ENCODE measurements at regions not wholly inside any gene's neighbourhood (a gene's known extent, or its start where the extent isn't known, plus 50 kb on each side); places are given as distances from the start of the nearest gene placed in this dataset.

GRCh38 chr5:114060866-114061265 lies 301.0 kb upstream of the KCNN2 start:
- H3K79me2 ChIP-seq (ENCODE audit: insufficient read depth, low read length) = no peaks in the 10 kb centered on the region
- no peak overlapping the region for H2AFZ ChIP-seq (ENCODE audit: low read depth, low read length, severe bottlenecking)
- H3K4me3 ChIP-seq (ENCODE audit: insufficient read depth, low read length, poor library complexity, severe bottlenecking) = no peak overlapping the region
- H3K9ac ChIP-seq (ENCODE audit: low read length) = no peak overlapping the region
- H3K36me3 ChIP-seq (ENCODE audit: low read length) = no peaks in the 10 kb centered on the region
- H3K9me3 ChIP-seq (ENCODE audit: insufficient read depth, low read length) = no peaks in the 10 kb centered on the region
- H3K27ac ChIP-seq (ENCODE audit: low read depth, low read length) = no peak overlapping the region
- no peak overlapping the region for H3K4me2 ChIP-seq (ENCODE audit: low read depth, low read length, poor library complexity, severe bottlenecking)
- TF ChIP-seq CTCF (IDR thresholded peaks at IDR 0.05; ENCODE audit: insufficient read depth, low read length, poor library complexity, severe bottlenecking) (no peak), EZH2phosphoT487 (conservative IDR thresholded peaks at IDR 0.05; ENCODE audit: low read length) (no peak)
- no peaks in the 10 kb centered on the region for H3K27me3 ChIP-seq (ENCODE audit: low read length)
- no peaks in the 10 kb centered on the region for H3K9me2 ChIP-seq (replicated peaks; ENCODE audit: insufficient read depth, low read length)
- H3F3A ChIP-seq (ENCODE audit: insufficient read depth) = no peaks in the 10 kb centered on the region
- no peaks in the 10 kb centered on the region for H4K20me1 ChIP-seq (ENCODE audit: low read depth, low read length)

- no peak overlapping the region for H3K9ac ChIP-seq (ENCODE audit: low read length)
- H3K79me2 ChIP-seq (ENCODE audit: insufficient read depth, low read length) = no peaks in the 10 kb centered on the region
- H3K27ac ChIP-seq (ENCODE audit: low read depth, low read length) = no peak overlapping the region
- H3K36me3 ChIP-seq (ENCODE audit: low read length) = no peaks in the 10 kb centered on the region
- H4K20me1 ChIP-seq (ENCODE audit: low read depth, low read length) = no peaks in the 10 kb centered on the region
- no peaks in the 10 kb centered on the region for H3K27me3 ChIP-seq (ENCODE audit: low read length)
- TF ChIP-seq EZH2phosphoT487 (conservative IDR thresholded peaks at IDR 0.05; ENCODE audit: low read length) = no peak
- no peak for TF ChIP-seq CTCF (IDR thresholded peaks at IDR 0.05; ENCODE audit: insufficient read depth, low read length, poor library complexity, severe bottlenecking)
- no peaks in the 10 kb centered on the region for H3K9me2 ChIP-seq (replicated peaks; ENCODE audit: insufficient read depth, low read length)
- H3K4me2 ChIP-seq (ENCODE audit: low read depth, low read length, poor library complexity, severe bottlenecking) = no peak overlapping the region
- H3K4me3 ChIP-seq (ENCODE audit: insufficient read depth, low read length, poor library complexity, severe bottlenecking) = no peak overlapping the region
- H2AFZ ChIP-seq (ENCODE audit: low read depth, low read length, severe bottlenecking) = no peak overlapping the region
- no peaks in the 10 kb centered on the region for H3K9me3 ChIP-seq (ENCODE audit: insufficient read depth, low read length)
- no peaks in the 10 kb centered on the region for H3F3A ChIP-seq (ENCODE audit: insufficient read depth)
Observed at GRCh38 chr5:114062932-114063867, 298.7 kb upstream of the KCNN2 start.

GRCh38 chr5:114065912-114066311 lies 296.0 kb upstream of the KCNN2 start:
- Histone ChIP-seq H3K27ac (ENCODE audit: low read depth, low read length) (no peak overlapping the region), H3K9ac (ENCODE audit: low read length) (no peak overlapping the region), H3K36me3 (ENCODE audit: low read length) (no peaks in the 10 kb centered on the region), H2AFZ (ENCODE audit: low read depth, low read length, severe bottlenecking) (no peak overlapping the region), H3F3A (ENCODE audit: insufficient read depth) (no peaks in the 10 kb centered on the region), H3K27me3 (ENCODE audit: low read length) (no peaks in the 10 kb centered on the region), H3K9me3 (ENCODE audit: insufficient read depth, low read length) (no peaks in the 10 kb centered on the region), H3K79me2 (ENCODE audit: insufficient read depth, low read length) (no peaks in the 10 kb centered on the region), H3K4me3 (ENCODE audit: insufficient read depth, low read length, poor library complexity, severe bottlenecking) (no peak overlapping the region), H3K9me2 (replicated peaks; ENCODE audit: insufficient read depth, low read length) (no peaks in the 10 kb centered on the region), H4K20me1 (ENCODE audit: low read depth, low read length) (no peaks in the 10 kb centered on the region), H3K4me2 (ENCODE audit: low read depth, low read length, poor library complexity, severe bottlenecking) (no peak overlapping the region)
- TF ChIP-seq CTCF (IDR thresholded peaks at IDR 0.05; ENCODE audit: insufficient read depth, low read length, poor library complexity, severe bottlenecking) (no peak), EZH2phosphoT487 (conservative IDR thresholded peaks at IDR 0.05; ENCODE audit: low read length) (no peak)

Data from SU-DHL-6 (cell line).